ENCODE measurements at regions not wholly inside any gene's neighbourhood (a gene's known extent, or its start where the extent isn't known, plus 50 kb on each side); places are given as distances from the start of the nearest gene placed in this dataset.

DNA sequence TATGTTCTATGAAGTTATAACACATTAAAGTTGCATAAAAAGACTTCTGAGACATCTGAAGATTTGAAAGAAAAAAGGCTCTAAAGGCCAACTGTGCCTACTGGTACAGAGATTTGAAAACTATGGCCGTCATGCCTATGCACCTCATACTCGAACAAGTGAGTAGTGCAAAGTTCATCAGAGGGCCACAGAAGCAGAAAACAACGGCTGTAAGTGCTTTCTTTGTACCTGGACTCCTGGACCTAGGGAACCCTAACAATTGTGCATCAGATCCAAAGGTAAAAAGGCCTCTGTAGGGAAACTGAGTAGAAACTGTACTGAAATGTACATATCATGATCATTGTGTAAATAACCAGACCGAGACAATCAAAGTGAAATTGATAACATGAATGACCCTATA is 230.4 kb upstream of the CHST9 start:
- H3K9me3 ChIP-seq (ENCODE audit: control insufficient read depth, insufficient read depth, low read length), result no peaks in the 10 kb centered on the region
- H3K36me3 ChIP-seq (ENCODE audit: insufficient read depth, low read length), result no peaks in the 10 kb centered on the region
- H3K4me1 ChIP-seq (ENCODE audit: insufficient read depth, low read length), result peaks cover 12% of the 10 kb centered on the region
- no peak overlapping the region for H3K9ac ChIP-seq (ENCODE audit: low read depth, low read length)

DNA sequence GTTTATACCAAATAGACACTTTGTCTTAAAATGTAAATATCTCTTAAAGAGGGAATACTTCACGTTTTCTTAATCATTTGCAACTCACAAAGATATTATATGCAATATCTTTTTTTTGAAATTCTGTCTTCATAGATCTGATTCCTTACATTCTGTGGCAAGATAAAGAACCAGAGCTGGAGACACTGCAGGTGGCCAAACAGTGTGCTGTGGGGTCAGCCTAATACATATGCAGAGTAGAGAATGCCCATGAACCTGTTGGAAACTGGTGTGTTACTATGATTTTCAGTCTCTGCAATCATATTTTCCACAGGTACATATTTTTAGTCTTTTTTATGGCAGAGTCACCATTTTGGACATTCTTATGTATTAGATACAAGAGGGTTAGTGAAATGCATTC is 229.6 kb upstream of the CHST9 start:
- Histone ChIP-seq H3K9me3 (ENCODE audit: control insufficient read depth, insufficient read depth, low read length) (no peaks in the 10 kb centered on the region), H3K4me1 (ENCODE audit: insufficient read depth, low read length) (peaks cover 12% of the 10 kb centered on the region), H3K9ac (ENCODE audit: low read depth, low read length) (no peak overlapping the region), H3K36me3 (ENCODE audit: insufficient read depth, low read length) (no peaks in the 10 kb centered on the region)

DNA sequence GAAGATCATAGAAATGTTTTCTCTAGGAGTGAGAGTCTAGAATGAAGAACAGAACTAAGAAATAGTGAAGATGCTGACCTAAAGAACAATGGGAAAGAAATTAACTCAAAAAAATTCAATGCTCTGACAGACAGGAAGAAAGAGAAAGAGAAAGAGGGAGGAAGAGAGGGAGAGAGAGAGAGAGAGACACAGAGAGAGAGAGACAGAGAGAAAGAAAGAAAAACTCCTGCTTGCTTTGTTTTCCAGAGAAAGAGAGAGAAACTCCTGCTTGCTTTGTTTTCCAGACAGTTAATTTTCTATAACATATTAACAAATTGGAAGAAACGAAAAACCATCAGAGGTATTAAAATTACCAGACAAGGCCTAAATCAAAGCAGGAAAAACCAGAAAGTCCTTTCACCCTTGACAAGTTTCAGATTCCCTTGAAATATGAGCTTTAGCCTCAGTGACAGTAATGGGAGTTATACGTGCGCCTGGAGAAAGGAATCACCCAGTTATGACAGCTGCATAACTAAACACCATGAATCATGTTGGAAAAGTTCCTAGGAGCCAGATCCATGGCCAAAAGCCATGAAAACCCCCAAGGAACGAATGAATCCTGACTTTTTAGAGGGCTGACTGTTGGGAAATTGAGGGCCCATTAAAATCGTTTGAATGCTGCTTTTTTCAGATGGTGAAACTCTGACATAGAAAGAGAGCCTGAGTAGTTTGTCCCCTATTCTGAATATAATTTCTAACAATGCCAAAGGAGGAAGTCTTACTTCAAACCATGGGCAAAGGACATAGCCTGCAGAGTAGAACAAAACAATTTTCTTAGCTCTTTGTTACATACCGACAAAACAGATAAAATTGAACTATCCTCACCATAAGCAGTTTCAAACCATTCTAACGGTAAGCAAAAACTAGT is 228.6 kb upstream of the CHST9 start:
- Histone ChIP-seq H3K9ac (ENCODE audit: low read depth, low read length) (no peak overlapping the region), H3K36me3 (ENCODE audit: insufficient read depth, low read length) (no peaks in the 10 kb centered on the region), H3K4me1 (ENCODE audit: insufficient read depth, low read length) (peaks cover 14% of the 10 kb centered on the region), H3K9me3 (ENCODE audit: control insufficient read depth, insufficient read depth, low read length) (no peaks in the 10 kb centered on the region)

DNA sequence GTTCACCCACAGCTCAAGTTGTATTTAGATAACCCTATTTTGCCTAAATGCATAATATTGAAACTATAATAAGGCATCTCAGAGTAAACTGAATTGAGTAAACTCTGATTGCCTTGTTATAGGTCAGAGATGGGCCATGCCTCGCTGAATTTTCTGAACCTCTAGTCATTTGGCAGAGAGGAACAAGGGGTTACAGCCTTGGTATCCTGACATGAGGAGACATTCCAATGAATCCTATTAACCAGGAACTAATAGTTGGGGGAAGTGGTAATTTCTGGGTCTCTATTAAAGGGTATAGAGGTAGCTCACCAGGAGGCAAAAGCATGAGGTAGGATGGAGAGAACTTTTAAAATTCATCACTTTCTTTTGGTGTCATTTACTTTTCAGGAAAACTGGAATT is 227.4 kb upstream of the CHST9 start:
- Histone ChIP-seq H3K36me3 (ENCODE audit: insufficient read depth, low read length) (no peaks in the 10 kb centered on the region), H3K9me3 (ENCODE audit: control insufficient read depth, insufficient read depth, low read length) (no peaks in the 10 kb centered on the region), H3K9ac (ENCODE audit: low read depth, low read length) (no peak overlapping the region), H3K4me1 (ENCODE audit: insufficient read depth, low read length) (peaks cover 14% of the 10 kb centered on the region)

DNA sequence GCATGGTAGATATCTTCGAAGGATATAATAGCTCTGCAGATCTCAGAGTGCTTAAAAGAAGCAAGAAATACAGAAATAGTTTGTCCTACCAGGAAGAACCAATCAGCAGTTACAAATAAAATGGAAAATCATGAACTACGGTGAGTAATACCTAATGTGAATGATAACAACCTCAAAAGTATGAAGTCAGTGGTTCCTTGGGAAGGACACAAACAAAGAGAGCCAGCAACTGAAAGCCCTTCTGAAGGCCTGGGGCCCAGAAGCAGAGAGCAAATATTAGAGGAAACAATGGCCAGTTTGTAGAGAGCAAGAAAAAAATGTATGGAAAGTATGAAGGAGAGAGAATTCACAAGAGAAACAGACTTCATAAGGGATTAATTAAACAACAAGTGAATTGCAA is 226.8 kb upstream of the CHST9 start:
- Histone ChIP-seq H3K36me3 (ENCODE audit: insufficient read depth, low read length) (no peaks in the 10 kb centered on the region), H3K9ac (ENCODE audit: low read depth, low read length) (no peak overlapping the region), H3K4me1 (ENCODE audit: insufficient read depth, low read length) (peaks cover 14% of the 10 kb centered on the region), H3K9me3 (ENCODE audit: control insufficient read depth, insufficient read depth, low read length) (no peaks in the 10 kb centered on the region)

DNA sequence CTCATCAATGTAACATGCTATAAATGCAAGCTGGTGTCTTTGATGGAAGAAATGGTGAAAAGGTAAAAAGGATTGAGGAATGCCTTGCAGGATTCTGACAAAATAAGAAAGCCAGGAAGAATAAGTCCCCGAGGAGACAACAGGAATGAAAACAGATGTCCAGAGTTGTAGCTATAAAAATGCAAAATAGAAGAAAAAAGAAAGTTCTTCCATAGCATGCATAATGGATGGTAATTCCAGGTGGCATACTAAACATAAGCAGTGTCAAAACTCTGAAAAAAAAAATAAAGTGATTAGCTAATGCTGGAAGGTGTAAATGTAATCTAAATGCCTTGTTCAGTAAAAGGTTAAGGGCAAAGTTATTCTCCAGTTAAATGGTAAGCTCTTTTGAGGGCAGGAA is 225.9 kb upstream of the CHST9 start:
- H3K9me3 ChIP-seq (ENCODE audit: control insufficient read depth, insufficient read depth, low read length), result no peaks in the 10 kb centered on the region
- no peak overlapping the region for H3K9ac ChIP-seq (ENCODE audit: low read depth, low read length)
- peaks cover 14% of the 10 kb centered on the region for H3K4me1 ChIP-seq (ENCODE audit: insufficient read depth, low read length)
- no peaks in the 10 kb centered on the region for H3K36me3 ChIP-seq (ENCODE audit: insufficient read depth, low read length)

DNA sequence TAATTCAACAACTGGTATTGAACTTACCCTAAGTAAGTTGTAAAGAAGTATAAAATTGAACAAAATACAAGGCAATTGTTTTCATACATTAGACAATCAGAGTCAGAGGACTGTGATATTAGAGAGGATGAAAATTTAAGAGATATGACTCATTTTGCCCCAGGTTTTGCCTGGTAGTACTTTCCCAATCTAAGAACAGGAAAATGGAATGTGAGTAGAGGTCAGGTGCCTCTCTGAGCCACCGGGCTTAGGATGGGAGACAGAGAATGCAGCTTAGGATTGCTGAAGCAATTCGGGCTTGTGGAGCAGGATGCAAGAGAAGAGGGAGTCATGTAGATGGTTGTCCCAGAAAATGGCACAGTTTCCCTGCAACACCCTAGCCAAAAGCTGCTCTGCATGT is 219.7 kb upstream of the CHST9 start:
- no peaks in the 10 kb centered on the region for H3K36me3 ChIP-seq (ENCODE audit: insufficient read depth, low read length)
- H3K4me1 ChIP-seq (ENCODE audit: insufficient read depth, low read length), result peaks cover 2% of the 10 kb centered on the region; the same call in 1 of the 2 replicates

DNA sequence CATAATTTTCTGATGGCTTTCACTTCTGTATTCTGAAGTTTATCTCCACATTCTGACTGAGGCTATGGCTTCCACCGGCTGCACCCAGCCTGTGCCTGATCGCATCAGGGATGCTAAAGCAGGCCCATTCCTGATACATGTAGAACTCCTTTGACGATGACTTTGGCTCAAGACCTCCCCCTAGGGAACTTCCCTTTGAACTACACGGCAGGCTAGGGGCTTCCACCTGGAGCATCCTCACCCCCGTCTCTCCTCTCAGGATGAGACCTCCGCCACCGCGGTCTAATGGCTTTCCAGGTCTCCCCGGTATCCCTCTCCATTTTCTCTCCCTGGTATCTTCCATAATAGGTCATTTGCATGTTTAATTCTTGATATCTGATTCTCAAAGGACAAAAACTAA is 214.9 kb upstream of the CHST9 start:
- no peaks in the 10 kb centered on the region for H3K36me3 ChIP-seq (ENCODE audit: insufficient read depth, low read length)
- H3K9ac ChIP-seq (ENCODE audit: low read depth, low read length), result no peak overlapping the region
- H3K9me3 ChIP-seq (ENCODE audit: control insufficient read depth, insufficient read depth, low read length), result no peaks in the 10 kb centered on the region
- no peaks in the 10 kb centered on the region for H3K4me1 ChIP-seq (ENCODE audit: insufficient read depth, low read length)

More for the DNA sequence above, 219.7 kb upstream of the CHST9 start:
- Histone ChIP-seq H3K9ac (ENCODE audit: low read depth, low read length) (no peak overlapping the region), H3K9me3 (ENCODE audit: control insufficient read depth, insufficient read depth, low read length) (no peaks in the 10 kb centered on the region)

DNA sequence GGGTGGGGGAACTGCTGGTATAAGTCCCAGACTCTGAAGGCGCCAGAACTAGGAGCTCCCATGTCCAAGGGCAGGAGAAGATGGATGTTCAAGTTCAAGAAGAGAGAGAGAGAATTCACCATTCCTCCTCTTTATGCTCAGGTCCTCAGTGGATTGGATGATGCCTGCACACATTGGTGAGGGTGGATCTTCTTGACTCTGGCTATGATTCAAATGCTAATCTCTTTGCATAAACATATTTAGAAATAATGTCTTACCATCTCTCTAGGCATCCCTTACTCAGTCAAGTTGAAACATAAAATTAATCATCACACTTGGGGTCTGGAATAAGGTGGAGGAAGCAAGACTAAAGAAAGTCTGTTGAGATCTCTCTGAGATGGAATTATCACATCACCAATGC is 210.6 kb upstream of the CHST9 start:
- Histone ChIP-seq H3K9me3 (ENCODE audit: control insufficient read depth, insufficient read depth, low read length) (no peaks in the 10 kb centered on the region), H3K9ac (ENCODE audit: low read depth, low read length) (no peak overlapping the region), H3K4me1 (ENCODE audit: insufficient read depth, low read length) (no peaks in the 10 kb centered on the region), H3K36me3 (ENCODE audit: insufficient read depth, low read length) (no peaks in the 10 kb centered on the region)

DNA sequence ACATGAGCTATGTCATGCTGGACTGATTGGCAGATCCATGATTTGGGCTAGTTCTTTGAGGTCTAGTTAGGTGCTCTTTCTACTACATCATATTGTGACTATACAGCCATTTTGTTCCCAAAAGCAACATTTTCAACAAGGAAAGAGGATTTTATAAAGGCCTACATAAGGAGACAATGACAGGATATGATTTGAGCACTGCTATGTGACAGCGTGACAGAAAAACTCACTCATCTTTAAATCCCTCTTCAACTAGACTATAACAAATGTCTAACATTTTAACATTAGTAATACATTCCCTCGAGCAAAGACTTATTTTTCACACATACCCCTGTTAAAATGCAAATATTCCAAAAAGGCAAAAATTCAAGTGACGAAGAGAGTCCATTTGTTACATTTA is 209.6 kb upstream of the CHST9 start:
- Histone ChIP-seq H3K9ac (ENCODE audit: low read depth, low read length) (no peak overlapping the region), H3K4me1 (ENCODE audit: insufficient read depth, low read length) (no peaks in the 10 kb centered on the region), H3K36me3 (ENCODE audit: insufficient read depth, low read length) (no peaks in the 10 kb centered on the region), H3K9me3 (ENCODE audit: control insufficient read depth, insufficient read depth, low read length) (no peaks in the 10 kb centered on the region)

DNA sequence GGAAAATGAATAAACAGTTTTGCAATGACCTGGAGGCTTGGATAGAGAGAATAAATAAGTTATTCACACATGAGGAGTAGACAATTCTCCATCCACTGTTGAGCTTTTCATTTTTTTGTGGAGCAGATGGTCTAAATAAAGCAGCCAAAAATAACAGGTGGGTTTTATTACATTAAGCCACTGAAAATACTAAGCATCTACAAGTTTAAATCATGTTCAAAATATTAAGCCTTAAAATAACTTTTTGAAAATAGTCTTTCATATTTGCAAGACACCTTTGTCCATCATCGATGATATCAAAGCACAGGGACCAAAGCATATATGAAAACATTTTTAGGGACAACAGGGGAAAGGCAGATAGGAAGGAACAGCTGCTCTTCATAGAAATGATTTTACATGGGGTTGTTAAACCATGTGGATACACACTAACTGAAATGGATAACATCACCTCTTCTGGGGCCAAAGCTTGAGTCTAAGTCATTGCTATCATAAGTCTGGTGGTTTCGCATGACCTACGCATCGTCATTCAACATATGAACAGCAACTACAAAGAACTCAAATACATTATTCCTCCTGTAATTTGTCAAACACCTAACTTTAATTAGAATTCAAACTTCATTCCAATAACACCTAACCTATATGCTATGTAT is 197.6 kb upstream of the CHST9 start:
- H3K4me1 ChIP-seq (ENCODE audit: insufficient read depth, low read length), result no peaks in the 10 kb centered on the region
- H3K36me3 ChIP-seq (ENCODE audit: insufficient read depth, low read length), result no peaks in the 10 kb centered on the region
- H3K9ac ChIP-seq (ENCODE audit: low read depth, low read length), result no peak overlapping the region
- no peaks in the 10 kb centered on the region for H3K9me3 ChIP-seq (ENCODE audit: control insufficient read depth, insufficient read depth, low read length)

DNA sequence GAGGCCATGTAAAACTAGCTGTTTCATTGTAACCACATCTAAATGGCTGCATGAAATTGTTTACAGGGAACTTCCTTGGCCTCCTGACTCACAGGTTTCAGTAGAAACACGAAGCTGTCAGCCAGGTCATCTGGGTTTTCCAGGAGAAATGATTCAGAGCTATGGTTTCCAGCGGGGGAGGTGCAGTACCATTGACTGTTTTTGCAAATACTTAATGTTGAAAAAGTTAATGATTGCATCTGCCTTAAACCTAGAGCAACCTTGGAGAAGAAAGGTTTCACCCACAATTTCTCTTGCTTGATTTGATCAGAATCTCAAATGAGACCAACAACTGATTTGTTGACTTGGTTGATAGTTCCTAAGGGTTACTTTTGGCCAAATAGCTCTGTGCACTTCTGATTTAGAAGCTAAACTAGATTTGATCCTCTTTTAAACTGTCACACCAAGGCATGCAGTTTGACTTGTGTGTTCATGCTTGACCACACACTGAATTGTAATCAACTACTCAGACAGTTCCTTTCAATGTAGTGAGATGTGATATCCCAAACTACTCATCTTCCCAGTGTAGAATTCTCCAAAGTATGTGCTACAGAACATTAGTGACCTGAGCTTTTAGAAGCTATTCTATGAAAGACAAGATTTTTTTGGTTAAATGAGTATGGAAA is 193.5 kb upstream of the CHST9 start:
- no peaks in the 10 kb centered on the region for H3K4me1 ChIP-seq (ENCODE audit: insufficient read depth, low read length)
- no peaks in the 10 kb centered on the region for H3K36me3 ChIP-seq (ENCODE audit: insufficient read depth, low read length)
- no peak overlapping the region for H3K9ac ChIP-seq (ENCODE audit: low read depth, low read length)
- H3K9me3 ChIP-seq (ENCODE audit: control insufficient read depth, insufficient read depth, low read length), result no peaks in the 10 kb centered on the region

DNA sequence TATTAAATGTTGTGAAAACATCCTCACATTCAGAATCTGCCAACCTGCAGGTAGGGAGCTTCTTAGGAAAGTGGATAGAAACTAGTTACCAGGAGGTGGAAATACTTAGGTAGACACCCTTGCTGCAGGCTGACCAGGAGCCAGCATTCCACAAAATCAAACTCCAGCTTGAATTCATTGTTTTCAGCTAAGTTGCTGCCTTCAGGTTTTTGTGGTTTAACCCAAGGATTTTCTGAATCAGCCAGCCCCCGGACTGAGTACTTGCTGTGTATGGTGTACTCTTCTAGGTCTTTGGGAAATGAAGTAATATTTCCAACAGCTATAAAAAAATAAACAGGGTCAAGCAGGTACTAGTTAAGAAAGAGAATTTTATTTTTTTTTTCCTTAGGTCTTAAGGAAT is 192.1 kb upstream of the CHST9 start:
- Histone ChIP-seq H3K36me3 (ENCODE audit: insufficient read depth, low read length) (no peaks in the 10 kb centered on the region), H3K9ac (ENCODE audit: low read depth, low read length) (no peak overlapping the region), H3K9me3 (ENCODE audit: control insufficient read depth, insufficient read depth, low read length) (no peaks in the 10 kb centered on the region), H3K4me1 (ENCODE audit: insufficient read depth, low read length) (no peaks in the 10 kb centered on the region)

DNA sequence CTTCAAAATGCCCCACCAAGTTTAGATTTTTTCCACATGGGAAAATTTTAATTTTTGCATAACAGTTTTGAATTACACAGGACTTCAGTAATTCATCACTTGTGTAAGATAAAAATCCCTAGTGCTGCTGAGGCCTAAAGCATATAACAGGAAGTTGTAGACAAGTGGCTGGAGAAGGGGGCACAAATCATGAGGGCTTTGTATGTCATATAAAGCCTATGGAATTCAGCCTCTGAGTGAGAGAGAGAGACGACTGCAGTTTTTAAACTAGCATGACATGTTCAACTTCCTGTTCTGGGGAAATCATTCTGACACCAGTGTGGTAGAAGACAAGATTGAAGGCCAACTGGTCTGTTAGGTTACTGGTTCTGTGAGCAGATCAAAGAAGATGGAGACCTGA is 187.3 kb upstream of the CHST9 start:
- Histone ChIP-seq H3K9me3 (ENCODE audit: control insufficient read depth, insufficient read depth, low read length) (no peaks in the 10 kb centered on the region), H3K9ac (ENCODE audit: low read depth, low read length) (no peak overlapping the region), H3K4me1 (ENCODE audit: insufficient read depth, low read length) (no peaks in the 10 kb centered on the region), H3K36me3 (ENCODE audit: insufficient read depth, low read length) (no peaks in the 10 kb centered on the region)

DNA sequence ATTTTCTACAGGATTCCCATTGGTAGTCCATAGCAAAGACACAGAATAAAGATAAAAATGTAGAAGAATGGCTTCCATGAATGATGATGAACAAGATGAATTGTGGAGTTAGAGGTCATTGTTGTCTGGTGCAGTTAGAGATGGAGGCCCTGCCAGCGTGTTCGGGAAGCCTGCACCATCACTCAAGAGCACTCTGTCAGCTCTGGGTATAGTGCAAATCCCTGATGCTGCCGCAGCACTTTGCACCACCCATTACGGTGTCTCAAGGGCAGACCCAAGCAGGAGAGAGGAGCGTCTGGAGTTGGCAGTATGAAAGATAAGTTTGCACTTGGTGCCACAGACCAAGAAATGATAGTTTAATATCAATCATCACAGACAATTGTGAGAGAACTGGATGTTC is 181.6 kb upstream of the CHST9 start:
- Histone ChIP-seq H3K36me3 (ENCODE audit: insufficient read depth, low read length) (no peaks in the 10 kb centered on the region), H3K9me3 (ENCODE audit: control insufficient read depth, insufficient read depth, low read length) (no peaks in the 10 kb centered on the region), H3K4me1 (ENCODE audit: insufficient read depth, low read length) (peaks cover 3% of the 10 kb centered on the region; the same call in 1 of the 2 replicates), H3K9ac (ENCODE audit: low read depth, low read length) (no peak overlapping the region)
